ENCODE measurements at regions not wholly inside any gene's neighbourhood (a gene's known extent, or its start where the extent isn't known, plus 50 kb on each side); places are given as distances from the start of the nearest gene placed in this dataset.

- peaks cover 15% of the 10 kb centered on the region for H3K4me1 ChIP-seq (replicated peaks; ENCODE audit: insufficient read depth)
- no peaks in the 10 kb centered on the region for H3K27me3 ChIP-seq (ENCODE audit: insufficient read depth, low read depth)
- H3K9me2 ChIP-seq (ENCODE audit: insufficient read depth) = no peaks in the 10 kb centered on the region
- TF ChIP-seq CTCF (conservative IDR thresholded peaks at IDR 0.05) = no peak
- no peaks in the 10 kb centered on the region for H4K20me1 ChIP-seq (ENCODE audit: insufficient read depth)
- no peak for DNase-seq
- no peaks in the 10 kb centered on the region for H3K79me2 ChIP-seq (ENCODE audit: low read depth)
- intact Hi-C loops (cut with micrococcal nuclease; ENCODE audit: unreplicated experiment) = no loop called here
- no peak overlapping the region for H3K4me3 ChIP-seq
- H3K36me3 ChIP-seq (ENCODE audit: low read depth) = no peaks in the 10 kb centered on the region
- ChIA-PET CTCF (no interaction called here), POLR2A (ENCODE audit: unreplicated experiment) (interaction anchor here (0.7 kb wide), 1 partner anchor 163 kb away, joined by 5 read pairs; no protein-coding TSS in a partner anchor)
- no peak overlapping the region for H3K4me2 ChIP-seq
- H3K27ac ChIP-seq = no peak overlapping the region
- no TSS peak for BruUV-seq (replicated peaks)
- no peaks in the 10 kb centered on the region for H3F3A ChIP-seq (ENCODE audit: insufficient read depth, low read depth)
- H2AFZ ChIP-seq = no peak overlapping the region
- no peaks in the 10 kb centered on the region for H3K9me3 ChIP-seq (ENCODE audit: insufficient read depth, low read depth)
These were observed 100.5 kb downstream of the CDC42EP3 start for GRCh38 chr2:37570773-37571586.

GRCh38 chr2:37571587-37572136, 99.8 kb downstream of the CDC42EP3 start:
- Histone ChIP-seq H3K4me3 (no peak overlapping the region), H3K9me3 (ENCODE audit: insufficient read depth, low read depth) (no peaks in the 10 kb centered on the region), H3K9me2 (ENCODE audit: insufficient read depth) (no peaks in the 10 kb centered on the region), H3K79me2 (ENCODE audit: low read depth) (no peaks in the 10 kb centered on the region), H3K4me1 (replicated peaks; ENCODE audit: insufficient read depth) (peaks cover 15% of the 10 kb centered on the region), H3K27ac (no peak overlapping the region), H3K27me3 (ENCODE audit: insufficient read depth, low read depth) (no peaks in the 10 kb centered on the region), H3F3A (ENCODE audit: insufficient read depth, low read depth) (no peaks in the 10 kb centered on the region), H2AFZ (no peak overlapping the region), H3K4me2 (no peak overlapping the region), H3K36me3 (ENCODE audit: low read depth) (no peaks in the 10 kb centered on the region), H4K20me1 (ENCODE audit: insufficient read depth) (no peaks in the 10 kb centered on the region)
- BruUV-seq (replicated peaks) = no TSS peak
- ChIA-PET POLR2A (ENCODE audit: unreplicated experiment) (interaction anchor here (0.7 kb wide), 1 partner anchor 163 kb away, joined by 5 read pairs; no protein-coding TSS in a partner anchor), CTCF (no interaction called here)
- TF ChIP-seq CTCF (conservative IDR thresholded peaks at IDR 0.05) (no peak), EZH2 (IDR thresholded peaks at IDR 0.05; ENCODE audit: low read depth) (no peak)
- intact Hi-C loops (cut with micrococcal nuclease; ENCODE audit: unreplicated experiment) = no loop called here
- DNase-seq = no peak

GRCh38 chr2:37573451-37574388, 97.7 kb downstream of the CDC42EP3 start:
- Histone ChIP-seq H3F3A (ENCODE audit: insufficient read depth, low read depth) (no peaks in the 10 kb centered on the region), H2AFZ (no peak overlapping the region), H4K20me1 (ENCODE audit: insufficient read depth) (no peaks in the 10 kb centered on the region), H3K36me3 (ENCODE audit: low read depth) (no peaks in the 10 kb centered on the region), H3K27ac (no peak overlapping the region), H3K4me3 (no peak overlapping the region), H3K27me3 (ENCODE audit: insufficient read depth, low read depth) (no peaks in the 10 kb centered on the region), H3K9me2 (ENCODE audit: insufficient read depth) (no peaks in the 10 kb centered on the region), H3K4me1 (replicated peaks; ENCODE audit: insufficient read depth) (peaks cover 15% of the 10 kb centered on the region), H3K79me2 (ENCODE audit: low read depth) (no peaks in the 10 kb centered on the region), H3K4me2 (no peak overlapping the region), H3K9me3 (ENCODE audit: insufficient read depth, low read depth) (no peaks in the 10 kb centered on the region)
- CTCF ChIA-PET = no interaction called here
- BruUV-seq (replicated peaks) = no TSS peak
- TF ChIP-seq CTCF (conservative IDR thresholded peaks at IDR 0.05) (no peak), EZH2 (IDR thresholded peaks at IDR 0.05; ENCODE audit: low read depth) (no peak)
- intact Hi-C loops (cut with micrococcal nuclease; ENCODE audit: unreplicated experiment) = no loop called here
- no peak for DNase-seq
- POLR2A ChIA-PET (ENCODE audit: unreplicated experiment) = no interaction called here
